ENCODE measurements at regions not wholly inside any gene's neighbourhood (a gene's known extent, or its start where the extent isn't known, plus 50 kb on each side); places are given as distances from the start of the nearest gene placed in this dataset.

- Histone ChIP-seq H3K27me3 (ENCODE audit: control insufficient read depth in 1 of 2, insufficient read depth in 1 of 2, low read length in 2 of 2) (no peaks in the 10 kb centered on the region), H2AK5ac (ENCODE audit: low read length, severe bottlenecking) (no peak overlapping the region), H3K79me1 (replicated peaks; ENCODE audit: low read length, poor library complexity, severe bottlenecking) (no peaks in the 10 kb centered on the region), H3K4ac (ENCODE audit: low read depth in 1 of 2, low read length in 2 of 2) (no peak overlapping the region), H2BK12ac (ENCODE audit: low read length in 2 of 2) (no peak overlapping the region), H2BK120ac (ENCODE audit: low read depth, low read length) (no peak overlapping the region), H2AFZ (ENCODE audit: low read depth, low read length) (no peak overlapping the region), H2BK15ac (ENCODE audit: low read depth, poor library complexity, severe bottlenecking) (no peak overlapping the region), H3K27ac (ENCODE audit: low read length, poor library complexity, severe bottlenecking) (no peak overlapping the region), H3K9me3 (ENCODE audit: control insufficient read depth, low read length) (peaks cover 3% of the 10 kb centered on the region), H3K4me3 (ENCODE audit: insufficient read depth in 1 of 2, low read depth in 1 of 2, low read length in 2 of 2) (no peak overlapping the region), H2BK5ac (ENCODE audit: low read depth, low read length, poor library complexity, severe bottlenecking) (no peak overlapping the region), H3K36me3 (ENCODE audit: control insufficient read depth in 1 of 2, insufficient read depth in 2 of 2, low read depth in 1 of 2, low read length in 2 of 2) (no peaks in the 10 kb centered on the region), H3K14ac (ENCODE audit: low read length in 2 of 2) (no peak overlapping the region), H3K23ac (ENCODE audit: low read length in 2 of 2) (no peak overlapping the region), H3K4me1 (ENCODE audit: control insufficient read depth, insufficient read depth, low read depth, low read length) (no peaks in the 10 kb centered on the region), H3K4me2 (ENCODE audit: low read length, poor library complexity, severe bottlenecking) (no peak overlapping the region), H3K18ac (ENCODE audit: low read depth in 1 of 2, low read length in 2 of 2) (no peak overlapping the region), H4K91ac (ENCODE audit: low read length) (no peak overlapping the region), H4K8ac (ENCODE audit: low read length) (no peak overlapping the region), H3K9ac (ENCODE audit: low read length) (peak overlapping the region; percentile 46)
- DNase-seq, result no peak
- WGBS, result 79% methylated on average over 2 of the region's 2 CpGs
These were observed 502.2 kb downstream of the PLPP3 start for GRCh38 chr1:56077206-56077605.

GRCh38 chr1:56074007-56074651, 505.2 kb downstream of the PLPP3 start:
- Histone ChIP-seq H4K91ac (ENCODE audit: low read length) (no peak overlapping the region), H3K27ac (ENCODE audit: low read length, poor library complexity, severe bottlenecking) (no peak overlapping the region), H2AFZ (ENCODE audit: low read depth, low read length) (no peak overlapping the region), H3K9ac (ENCODE audit: low read length) (peak overlapping the region; percentile 37), H2BK15ac (ENCODE audit: low read depth, poor library complexity, severe bottlenecking) (no peak overlapping the region), H2AK5ac (ENCODE audit: low read length, severe bottlenecking) (no peak overlapping the region), H3K79me1 (replicated peaks; ENCODE audit: low read length, poor library complexity, severe bottlenecking) (no peaks in the 10 kb centered on the region), H3K4me2 (ENCODE audit: low read length, poor library complexity, severe bottlenecking) (no peak overlapping the region), H3K4me3 (ENCODE audit: insufficient read depth in 1 of 2, low read depth in 1 of 2, low read length in 2 of 2) (no peak overlapping the region), H3K23ac (ENCODE audit: low read length in 2 of 2) (no peak overlapping the region), H3K4me1 (ENCODE audit: control insufficient read depth, insufficient read depth, low read depth, low read length) (no peaks in the 10 kb centered on the region), H3K27me3 (ENCODE audit: control insufficient read depth in 1 of 2, insufficient read depth in 1 of 2, low read length in 2 of 2) (no peaks in the 10 kb centered on the region), H3K4ac (ENCODE audit: low read depth in 1 of 2, low read length in 2 of 2) (no peak overlapping the region), H3K14ac (ENCODE audit: low read length in 2 of 2) (no peak overlapping the region), H4K8ac (ENCODE audit: low read length) (no peak overlapping the region), H2BK120ac (ENCODE audit: low read depth, low read length) (no peak overlapping the region), H3K36me3 (ENCODE audit: control insufficient read depth in 1 of 2, insufficient read depth in 2 of 2, low read depth in 1 of 2, low read length in 2 of 2) (no peaks in the 10 kb centered on the region), H3K18ac (ENCODE audit: low read depth in 1 of 2, low read length in 2 of 2) (no peak overlapping the region), H2BK5ac (ENCODE audit: low read depth, low read length, poor library complexity, severe bottlenecking) (no peak overlapping the region), H2BK12ac (ENCODE audit: low read length in 2 of 2) (no peak overlapping the region), H3K9me3 (ENCODE audit: control insufficient read depth, low read length) (peaks cover 3% of the 10 kb centered on the region)
- peak; percentile 88 for DNase-seq
- WGBS, result 89% methylated on average over 5 of the region's 6 CpGs

- no peak overlapping the region for H2AFZ ChIP-seq (ENCODE audit: low read depth, low read length)
- no peaks in the 10 kb centered on the region for H3K79me1 ChIP-seq (replicated peaks; ENCODE audit: low read length, poor library complexity, severe bottlenecking)
- no peak overlapping the region for H2BK5ac ChIP-seq (ENCODE audit: low read depth, low read length, poor library complexity, severe bottlenecking)
- no peak overlapping the region for H4K91ac ChIP-seq (ENCODE audit: low read length)
- no peak overlapping the region for H2BK15ac ChIP-seq (ENCODE audit: low read depth, poor library complexity, severe bottlenecking)
- H3K4ac ChIP-seq (ENCODE audit: low read depth in 1 of 2, low read length in 2 of 2), result no peak overlapping the region
- no peaks in the 10 kb centered on the region for H3K36me3 ChIP-seq (ENCODE audit: control insufficient read depth in 1 of 2, insufficient read depth in 2 of 2, low read depth in 1 of 2, low read length in 2 of 2)
- no peak overlapping the region for H3K27ac ChIP-seq (ENCODE audit: low read length, poor library complexity, severe bottlenecking)
- no peak overlapping the region for H3K4me3 ChIP-seq (ENCODE audit: insufficient read depth in 1 of 2, low read depth in 1 of 2, low read length in 2 of 2)
- H3K4me1 ChIP-seq (ENCODE audit: control insufficient read depth, insufficient read depth, low read depth, low read length), result no peaks in the 10 kb centered on the region
- H4K8ac ChIP-seq (ENCODE audit: low read length), result no peak overlapping the region
- H3K18ac ChIP-seq (ENCODE audit: low read depth in 1 of 2, low read length in 2 of 2), result no peak overlapping the region
- H2BK120ac ChIP-seq (ENCODE audit: low read depth, low read length), result no peak overlapping the region
- no peak overlapping the region for H3K4me2 ChIP-seq (ENCODE audit: low read length, poor library complexity, severe bottlenecking)
- H3K9ac ChIP-seq (ENCODE audit: low read length), result peak overlapping the region; percentile 37
- DNase-seq, result no peak
- no peak overlapping the region for H3K14ac ChIP-seq (ENCODE audit: low read length in 2 of 2)
- H3K23ac ChIP-seq (ENCODE audit: low read length in 2 of 2), result no peak overlapping the region
- peaks cover 3% of the 10 kb centered on the region for H3K9me3 ChIP-seq (ENCODE audit: control insufficient read depth, low read length)
- 93% methylated on average over 2 of the region's 2 CpGs for WGBS
- no peak overlapping the region for H2BK12ac ChIP-seq (ENCODE audit: low read length in 2 of 2)
- H3K27me3 ChIP-seq (ENCODE audit: control insufficient read depth in 1 of 2, insufficient read depth in 1 of 2, low read length in 2 of 2), result no peaks in the 10 kb centered on the region
- H2AK5ac ChIP-seq (ENCODE audit: low read length, severe bottlenecking), result no peak overlapping the region
These were observed 505.8 kb downstream of the PLPP3 start for GRCh38 chr1:56073614-56074006.

- H2BK12ac ChIP-seq (ENCODE audit: low read length in 2 of 2), result no peak overlapping the region
- H3K27me3 ChIP-seq (ENCODE audit: control insufficient read depth in 1 of 2, insufficient read depth in 1 of 2, low read length in 2 of 2), result no peaks in the 10 kb centered on the region
- H2AK5ac ChIP-seq (ENCODE audit: low read length, severe bottlenecking), result no peak overlapping the region
- H3K9ac ChIP-seq (ENCODE audit: low read length), result peak overlapping the region; percentile 37
- H3K79me1 ChIP-seq (replicated peaks; ENCODE audit: low read length, poor library complexity, severe bottlenecking), result no peaks in the 10 kb centered on the region
- no peak overlapping the region for H3K27ac ChIP-seq (ENCODE audit: low read length, poor library complexity, severe bottlenecking)
- H2BK15ac ChIP-seq (ENCODE audit: low read depth, poor library complexity, severe bottlenecking), result no peak overlapping the region
- no peak for DNase-seq
- H3K4me2 ChIP-seq (ENCODE audit: low read length, poor library complexity, severe bottlenecking), result no peak overlapping the region
- H3K4me3 ChIP-seq (ENCODE audit: insufficient read depth in 1 of 2, low read depth in 1 of 2, low read length in 2 of 2), result no peak overlapping the region
- no peak overlapping the region for H2BK5ac ChIP-seq (ENCODE audit: low read depth, low read length, poor library complexity, severe bottlenecking)
- no peak overlapping the region for H3K18ac ChIP-seq (ENCODE audit: low read depth in 1 of 2, low read length in 2 of 2)
- H3K4ac ChIP-seq (ENCODE audit: low read depth in 1 of 2, low read length in 2 of 2), result no peak overlapping the region
- H3K4me1 ChIP-seq (ENCODE audit: control insufficient read depth, insufficient read depth, low read depth, low read length), result no peaks in the 10 kb centered on the region
- 80% methylated on average over 1 of the region's 1 CpG for WGBS
- H3K9me3 ChIP-seq (ENCODE audit: control insufficient read depth, low read length), result peaks cover 3% of the 10 kb centered on the region
- H3K36me3 ChIP-seq (ENCODE audit: control insufficient read depth in 1 of 2, insufficient read depth in 2 of 2, low read depth in 1 of 2, low read length in 2 of 2), result no peaks in the 10 kb centered on the region
- H2BK120ac ChIP-seq (ENCODE audit: low read depth, low read length), result no peak overlapping the region
- H4K91ac ChIP-seq (ENCODE audit: low read length), result no peak overlapping the region
- no peak overlapping the region for H2AFZ ChIP-seq (ENCODE audit: low read depth, low read length)
- H4K8ac ChIP-seq (ENCODE audit: low read length), result no peak overlapping the region
- no peak overlapping the region for H3K23ac ChIP-seq (ENCODE audit: low read length in 2 of 2)
- no peak overlapping the region for H3K14ac ChIP-seq (ENCODE audit: low read length in 2 of 2)
These were observed 506.2 kb downstream of the PLPP3 start for GRCh38 chr1:56073206-56073605.
